ENCODE measurements at regions not wholly inside any gene's neighbourhood (a gene's known extent, or its start where the extent isn't known, plus 50 kb on each side); places are given as distances from the start of the nearest gene placed in this dataset.
"Not testable (repeated sequence)": the region's sequence is repeated elsewhere in the genome, so short reads cannot be mapped to it uniquely, and the experiment has no call there.

DNA sequence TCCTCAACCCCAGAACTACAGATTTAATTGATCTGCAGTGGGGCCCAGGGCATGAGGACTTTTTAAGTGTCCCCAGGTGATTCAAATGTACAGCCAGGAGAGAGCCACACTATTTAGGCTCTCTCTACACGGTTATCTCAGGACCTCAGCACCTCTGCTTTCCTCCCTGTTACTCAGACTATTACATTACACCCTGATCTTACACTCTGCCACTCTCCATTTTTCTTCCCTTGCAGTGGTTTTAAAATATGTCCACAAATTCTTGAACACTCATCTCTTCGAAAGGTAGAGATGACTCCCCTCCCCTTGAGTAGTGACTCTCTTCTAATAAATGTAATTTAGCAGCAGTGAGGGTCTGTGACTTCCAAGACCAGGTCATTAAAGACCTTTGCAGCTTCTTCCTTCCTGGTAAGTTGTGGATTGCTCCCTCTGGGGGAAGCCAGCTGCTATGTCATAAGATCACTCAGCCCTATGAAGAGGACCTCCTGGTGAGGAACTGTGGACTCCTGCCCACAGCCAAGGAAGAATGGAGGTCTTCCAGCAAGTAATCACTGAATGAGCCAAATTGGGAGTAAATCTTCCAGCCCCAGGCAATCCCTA, 87.5 kb upstream of the SSBP2 start:
- no peaks in the 10 kb centered on the region for H3K27me3 ChIP-seq (ENCODE audit: control insufficient read depth, insufficient read depth, low read length)
- H3K4me1 ChIP-seq (ENCODE audit: control insufficient read depth, insufficient read depth, low read length): peaks cover 7% of the 10 kb centered on the region
- H3K27ac ChIP-seq (ENCODE audit: low read depth, low read length): no peak overlapping the region
- no peak overlapping the region for H3K4me3 ChIP-seq (ENCODE audit: low read length)
- H3K9ac ChIP-seq (ENCODE audit: low read length): no peak overlapping the region
- H3K36me3 ChIP-seq (ENCODE audit: control insufficient read depth, insufficient read depth, low read length): no peaks in the 10 kb centered on the region

DNA sequence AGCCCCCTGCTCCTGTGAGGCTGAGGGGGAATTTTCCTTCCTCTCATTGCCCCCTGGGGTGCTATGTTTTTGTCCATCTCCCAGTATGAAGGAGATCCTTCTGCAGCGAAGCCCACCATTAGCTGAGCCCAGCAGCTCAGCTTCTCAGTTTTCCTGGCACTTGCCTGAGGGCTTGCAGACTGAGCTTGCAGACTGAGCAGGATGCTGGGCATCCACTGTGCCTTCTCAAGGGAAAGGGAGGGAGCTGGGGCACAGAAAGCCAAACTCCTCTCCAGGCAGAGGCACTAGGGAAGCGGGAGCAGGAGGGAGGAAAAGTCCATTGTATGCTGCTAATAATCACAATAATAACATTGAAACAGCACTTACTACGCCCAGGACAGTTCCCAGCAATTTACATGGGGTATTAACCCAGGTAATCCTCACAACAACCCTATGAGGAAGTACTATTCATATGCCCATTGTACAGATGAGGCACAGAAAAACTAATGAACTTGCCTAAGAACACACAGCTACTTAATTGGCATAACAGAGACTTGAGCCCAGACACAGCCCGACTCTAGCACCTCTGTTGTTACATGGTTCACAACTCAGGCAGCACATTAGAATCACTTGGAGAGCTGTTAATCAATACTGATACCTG, 86.9 kb upstream of the SSBP2 start:
- Histone ChIP-seq H3K4me3 (ENCODE audit: low read length) (no peak overlapping the region), H3K4me1 (ENCODE audit: control insufficient read depth, insufficient read depth, low read length) (peaks cover 7% of the 10 kb centered on the region), H3K9ac (ENCODE audit: low read length) (no peak overlapping the region), H3K27me3 (ENCODE audit: control insufficient read depth, insufficient read depth, low read length) (no peaks in the 10 kb centered on the region), H3K36me3 (ENCODE audit: control insufficient read depth, insufficient read depth, low read length) (no peaks in the 10 kb centered on the region), H3K27ac (ENCODE audit: low read depth, low read length) (no peak overlapping the region)

DNA sequence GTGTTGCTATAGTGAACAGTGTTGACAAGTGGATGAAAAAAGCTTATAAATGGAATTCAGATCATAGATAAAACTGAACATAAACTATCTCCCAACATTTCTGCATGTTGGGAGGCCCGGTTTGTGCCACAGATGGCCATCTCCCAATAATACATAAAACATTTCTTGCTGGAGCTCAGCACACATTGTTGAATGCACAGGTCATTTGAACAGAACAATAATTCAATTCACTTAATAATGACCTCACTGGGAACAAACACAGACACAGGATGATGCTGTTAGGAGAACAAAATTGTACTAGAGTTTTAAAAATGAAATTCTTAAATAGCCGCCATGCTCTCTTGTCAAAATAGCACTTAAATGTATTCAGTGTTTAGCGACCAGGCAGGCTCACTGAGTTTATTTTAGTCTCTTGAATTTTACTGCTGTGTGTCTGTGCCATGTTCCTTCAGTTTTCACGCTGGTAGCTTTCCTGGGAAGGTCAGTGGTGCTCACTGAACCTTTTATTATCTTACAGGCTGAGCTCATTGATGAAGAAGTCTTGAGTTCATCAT, 85.0 kb upstream of the SSBP2 start:
- H3K27me3 ChIP-seq (ENCODE audit: control insufficient read depth, insufficient read depth, low read length): no peaks in the 10 kb centered on the region
- H3K27ac ChIP-seq (ENCODE audit: low read depth, low read length): peak overlapping the region; percentile 61
- H3K9ac ChIP-seq (ENCODE audit: low read length): no peak overlapping the region
- no peak overlapping the region for H3K4me3 ChIP-seq (ENCODE audit: low read length)
- H3K4me1 ChIP-seq (ENCODE audit: control insufficient read depth, insufficient read depth, low read length): peaks cover 7% of the 10 kb centered on the region
- H3K36me3 ChIP-seq (ENCODE audit: control insufficient read depth, insufficient read depth, low read length): no peaks in the 10 kb centered on the region

DNA sequence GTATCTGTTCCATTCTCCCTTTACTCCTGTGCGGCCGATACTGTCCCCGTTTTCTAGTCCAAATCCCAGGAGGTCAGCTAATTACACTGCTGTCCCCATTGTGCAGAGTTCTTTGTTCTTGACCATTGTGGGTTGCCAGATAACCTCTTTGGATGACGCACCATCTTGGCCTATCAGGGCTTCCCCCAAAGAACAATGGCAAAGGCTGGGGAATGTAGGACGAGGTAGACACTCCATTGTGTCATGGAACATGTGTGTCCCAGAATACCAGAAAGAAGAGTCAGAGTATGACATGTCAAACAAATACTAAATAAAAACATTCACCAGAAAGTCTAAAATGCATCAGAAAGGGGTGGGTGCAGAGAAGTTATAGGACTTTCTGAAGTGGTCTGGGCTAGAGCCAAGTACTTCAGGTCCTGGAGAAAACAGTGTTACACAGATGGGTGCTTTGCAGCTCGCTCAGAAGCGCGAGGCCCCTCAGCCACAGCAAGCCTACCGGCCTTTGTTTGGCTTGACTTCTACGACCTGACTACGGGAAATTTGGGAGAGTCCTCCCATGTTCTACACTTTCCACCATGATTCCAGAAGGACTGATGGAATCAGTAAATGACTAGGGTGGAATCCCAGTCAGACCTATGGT, 83.2 kb upstream of the SSBP2 start:
- peaks cover 7% of the 10 kb centered on the region for H3K4me1 ChIP-seq (ENCODE audit: control insufficient read depth, insufficient read depth, low read length)
- H3K27me3 ChIP-seq (ENCODE audit: control insufficient read depth, insufficient read depth, low read length): no peaks in the 10 kb centered on the region
- no peak overlapping the region for H3K4me3 ChIP-seq (ENCODE audit: low read length)
- H3K27ac ChIP-seq (ENCODE audit: low read depth, low read length): no peak overlapping the region
- no peak overlapping the region for H3K9ac ChIP-seq (ENCODE audit: low read length)
- H3K36me3 ChIP-seq (ENCODE audit: control insufficient read depth, insufficient read depth, low read length): no peaks in the 10 kb centered on the region

DNA sequence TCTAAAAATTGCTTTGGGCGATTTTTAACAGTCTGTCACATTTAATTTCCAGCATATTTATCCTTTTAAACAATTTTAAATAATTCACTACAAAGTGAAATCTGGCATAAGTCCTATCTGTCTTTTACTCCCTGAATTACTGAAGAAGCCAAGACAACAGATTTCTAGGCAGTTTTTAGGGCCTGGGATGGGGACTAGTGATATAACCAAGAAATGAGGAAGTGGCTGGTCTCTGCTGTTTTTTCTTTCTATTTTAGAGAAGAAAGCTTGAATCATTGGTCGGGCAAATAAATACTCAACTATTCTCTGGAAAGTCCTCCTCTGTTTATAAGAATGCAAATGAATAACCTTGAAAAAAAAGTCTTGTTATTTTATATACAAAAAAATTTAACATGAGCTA, 79.7 kb upstream of the SSBP2 start:
- H3K27ac ChIP-seq (ENCODE audit: low read depth, low read length): no peak overlapping the region
- H3K4me3 ChIP-seq (ENCODE audit: low read length): no peak overlapping the region
- no peaks in the 10 kb centered on the region for H3K27me3 ChIP-seq (ENCODE audit: control insufficient read depth, insufficient read depth, low read length)
- H3K36me3 ChIP-seq (ENCODE audit: control insufficient read depth, insufficient read depth, low read length): no peaks in the 10 kb centered on the region
- peaks cover under 1% of the 10 kb centered on the region for H3K4me1 ChIP-seq (ENCODE audit: control insufficient read depth, insufficient read depth, low read length)
- no peak overlapping the region for H3K9ac ChIP-seq (ENCODE audit: low read length)

DNA sequence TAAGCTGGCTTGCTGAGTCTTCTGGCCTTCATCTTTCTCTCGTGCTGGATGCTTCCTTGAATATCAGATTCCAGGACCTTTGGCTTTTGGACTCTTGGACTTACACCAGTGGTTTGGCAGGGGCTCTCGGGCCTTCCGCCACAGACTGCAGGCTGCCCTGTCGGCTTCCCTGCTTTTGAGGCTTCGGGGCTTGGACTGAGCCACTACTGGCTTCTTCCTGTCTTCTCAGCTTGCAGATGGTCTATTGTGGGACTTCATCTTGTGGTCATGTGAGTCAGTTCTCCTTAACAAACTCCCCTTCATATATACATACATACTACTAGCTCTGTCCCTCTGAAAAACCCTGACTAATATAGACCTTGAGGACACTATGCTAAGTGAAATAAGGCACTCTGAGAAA, 78.3 kb upstream of the SSBP2 start:
- H3K36me3 ChIP-seq (ENCODE audit: control insufficient read depth, insufficient read depth, low read length): no peaks in the 10 kb centered on the region
- no peak overlapping the region for H3K4me3 ChIP-seq (ENCODE audit: low read length)
- no peaks in the 10 kb centered on the region for H3K4me1 ChIP-seq (ENCODE audit: control insufficient read depth, insufficient read depth, low read length)
- no peak overlapping the region for H3K9ac ChIP-seq (ENCODE audit: low read length)
- H3K27ac ChIP-seq (ENCODE audit: low read depth, low read length): no peak overlapping the region
- no peaks in the 10 kb centered on the region for H3K27me3 ChIP-seq (ENCODE audit: control insufficient read depth, insufficient read depth, low read length)

DNA sequence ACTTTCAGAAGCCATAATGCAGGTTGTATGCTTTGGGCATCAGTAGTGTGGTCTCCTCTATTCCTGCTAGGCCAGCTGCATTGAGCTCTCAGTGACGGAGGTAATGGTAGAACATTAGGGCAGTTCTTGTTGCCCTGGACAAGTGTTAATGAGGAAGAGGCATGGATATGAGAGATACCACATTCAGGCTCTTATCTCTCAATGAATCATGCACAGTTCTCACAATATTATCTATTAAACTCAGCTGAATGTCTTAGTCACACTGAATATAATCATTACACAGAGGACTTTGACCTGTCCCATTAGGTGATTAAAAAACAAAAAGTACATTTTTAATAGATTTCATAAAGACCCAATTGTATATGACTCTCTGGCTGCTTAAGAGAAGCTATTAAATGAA, 76.6 kb upstream of the SSBP2 start:
- no peaks in the 10 kb centered on the region for H3K4me1 ChIP-seq (ENCODE audit: control insufficient read depth, insufficient read depth, low read length)
- no peaks in the 10 kb centered on the region for H3K27me3 ChIP-seq (ENCODE audit: control insufficient read depth, insufficient read depth, low read length)
- no peak overlapping the region for H3K9ac ChIP-seq (ENCODE audit: low read length)
- no peak overlapping the region for H3K27ac ChIP-seq (ENCODE audit: low read depth, low read length)
- no peak overlapping the region for H3K4me3 ChIP-seq (ENCODE audit: low read length)
- H3K36me3 ChIP-seq (ENCODE audit: control insufficient read depth, insufficient read depth, low read length): no peaks in the 10 kb centered on the region

DNA sequence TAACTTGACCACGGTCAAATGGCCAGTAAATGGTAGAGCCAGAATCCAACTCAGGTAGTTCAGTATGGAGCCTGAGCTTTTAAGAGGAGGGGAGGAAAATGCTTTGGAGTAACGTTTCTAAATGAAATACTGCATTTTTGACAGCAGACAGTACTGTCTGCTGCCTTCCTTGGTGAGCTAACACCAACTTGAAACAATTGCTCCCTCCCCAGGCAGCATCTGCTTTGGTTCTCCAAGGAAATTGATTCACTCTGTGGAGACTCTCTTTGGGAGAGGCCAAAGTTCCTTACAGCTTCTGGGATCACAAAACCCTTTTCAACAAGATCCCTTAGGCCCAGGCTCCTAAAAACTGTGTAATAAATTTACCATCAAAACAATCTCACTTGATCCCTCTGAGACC, 75.2 kb upstream of the SSBP2 start:
- H3K9ac ChIP-seq (ENCODE audit: low read length): no peak overlapping the region
- H3K27ac ChIP-seq (ENCODE audit: low read depth, low read length): no peak overlapping the region
- no peaks in the 10 kb centered on the region for H3K36me3 ChIP-seq (ENCODE audit: control insufficient read depth, insufficient read depth, low read length)
- no peak overlapping the region for H3K4me3 ChIP-seq (ENCODE audit: low read length)
- no peaks in the 10 kb centered on the region for H3K4me1 ChIP-seq (ENCODE audit: control insufficient read depth, insufficient read depth, low read length)
- no peaks in the 10 kb centered on the region for H3K27me3 ChIP-seq (ENCODE audit: control insufficient read depth, insufficient read depth, low read length)

DNA sequence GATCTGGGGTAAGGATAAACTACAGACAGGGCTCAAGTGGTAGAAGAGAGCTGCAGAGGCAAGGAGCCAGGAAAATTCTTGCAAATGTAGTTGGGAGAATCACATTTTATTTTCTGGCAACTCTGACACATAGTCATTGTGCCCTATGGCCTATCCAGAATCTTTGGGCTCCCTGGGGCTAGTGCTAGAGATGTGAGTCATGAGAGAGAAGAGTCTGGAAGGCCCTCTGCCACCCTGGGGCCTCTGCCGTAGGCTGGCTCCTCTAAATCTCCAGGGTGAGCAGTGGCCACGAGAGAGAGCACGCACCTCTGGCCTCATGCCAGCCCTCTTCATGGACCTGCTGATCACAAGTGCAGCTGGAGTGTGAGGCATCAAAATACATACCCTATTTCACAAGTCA, 74.3 kb upstream of the SSBP2 start:
- Histone ChIP-seq H3K4me3 (ENCODE audit: low read length) (no peak overlapping the region), H3K9ac (ENCODE audit: low read length) (no peak overlapping the region), H3K27ac (ENCODE audit: low read depth, low read length) (peak overlapping the region; percentile 32), H3K27me3 (ENCODE audit: control insufficient read depth, insufficient read depth, low read length) (no peaks in the 10 kb centered on the region), H3K36me3 (ENCODE audit: control insufficient read depth, insufficient read depth, low read length) (no peaks in the 10 kb centered on the region), H3K4me1 (ENCODE audit: control insufficient read depth, insufficient read depth, low read length) (no peaks in the 10 kb centered on the region)

DNA sequence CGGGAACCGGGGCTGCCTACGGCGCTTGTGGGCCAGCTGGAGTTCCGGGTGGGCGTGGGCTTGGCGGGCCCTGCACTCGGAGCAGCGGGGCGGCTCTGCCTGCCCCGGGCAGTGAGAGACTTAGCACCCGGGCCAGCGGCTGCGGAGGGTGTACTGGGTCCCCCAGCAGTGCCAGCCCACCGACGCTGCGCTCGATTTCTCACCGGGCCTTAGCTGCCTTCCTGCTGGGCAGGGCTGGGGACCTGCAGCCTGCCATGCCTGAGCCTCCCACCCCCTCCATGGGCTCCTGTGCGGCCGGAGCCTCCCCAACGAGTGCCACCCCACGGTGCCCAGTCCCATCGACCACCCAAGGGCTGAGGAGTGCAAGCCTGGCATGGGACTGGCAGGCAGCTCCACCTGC, 72.8 kb upstream of the SSBP2 start:
- not testable (repeated sequence) for H3K9ac ChIP-seq (ENCODE audit: low read length); H3K27me3 ChIP-seq (ENCODE audit: control insufficient read depth, insufficient read depth, low read length); H3K27ac ChIP-seq (ENCODE audit: low read depth, low read length); H3K4me1 ChIP-seq (ENCODE audit: control insufficient read depth, insufficient read depth, low read length); H3K36me3 ChIP-seq (ENCODE audit: control insufficient read depth, insufficient read depth, low read length); H3K4me3 ChIP-seq (ENCODE audit: low read length)

DNA sequence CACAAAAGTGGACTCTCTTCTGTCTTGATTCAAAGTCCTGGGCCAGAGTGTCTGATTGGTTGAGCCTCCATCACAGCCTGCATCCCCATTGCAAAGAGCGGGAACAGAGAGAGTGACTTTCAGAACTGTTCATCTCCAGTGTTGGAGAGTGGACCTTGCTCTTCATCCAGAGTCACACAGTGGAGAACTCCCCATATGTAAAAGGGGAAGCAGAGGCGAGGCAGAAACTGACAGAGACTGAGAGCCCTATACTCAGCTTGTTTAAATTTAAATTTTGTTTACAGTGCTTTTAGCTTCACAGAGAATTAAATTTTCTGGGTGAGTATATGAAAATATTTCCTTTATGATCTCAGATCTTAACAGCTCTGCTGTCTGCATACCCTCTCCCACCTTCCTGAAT, 70.0 kb upstream of the SSBP2 start:
- no peak overlapping the region for H3K9ac ChIP-seq (ENCODE audit: low read length)
- H3K27me3 ChIP-seq (ENCODE audit: control insufficient read depth, insufficient read depth, low read length): no peaks in the 10 kb centered on the region
- H3K27ac ChIP-seq (ENCODE audit: low read depth, low read length): no peak overlapping the region
- no peak overlapping the region for H3K4me3 ChIP-seq (ENCODE audit: low read length)
- no peaks in the 10 kb centered on the region for H3K4me1 ChIP-seq (ENCODE audit: control insufficient read depth, insufficient read depth, low read length)
- H3K36me3 ChIP-seq (ENCODE audit: control insufficient read depth, insufficient read depth, low read length): no peaks in the 10 kb centered on the region

DNA sequence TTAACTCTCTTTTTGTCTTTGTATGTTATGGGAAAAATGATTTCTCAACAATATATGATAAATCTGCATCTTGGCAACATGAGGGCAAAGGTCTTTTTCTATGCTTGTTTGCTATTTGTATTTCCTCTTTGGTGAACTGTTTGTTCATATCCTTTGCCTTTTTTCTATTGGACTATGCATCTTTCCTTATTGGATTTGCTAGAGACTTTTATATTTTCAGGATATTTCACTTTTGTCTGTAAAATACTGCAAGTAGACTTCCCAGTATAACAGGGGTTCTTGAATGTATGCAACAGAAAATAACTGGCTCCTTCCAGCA, 69.4 kb upstream of the SSBP2 start:
- Histone ChIP-seq H3K4me1 (ENCODE audit: control insufficient read depth, insufficient read depth, low read length) (no peaks in the 10 kb centered on the region), H3K36me3 (ENCODE audit: control insufficient read depth, insufficient read depth, low read length) (no peaks in the 10 kb centered on the region), H3K4me3 (ENCODE audit: low read length) (no peak overlapping the region), H3K27me3 (ENCODE audit: control insufficient read depth, insufficient read depth, low read length) (no peaks in the 10 kb centered on the region), H3K27ac (ENCODE audit: low read depth, low read length) (no peak overlapping the region), H3K9ac (ENCODE audit: low read length) (no peak overlapping the region)
